ENCODE measurements at regions not wholly inside any gene's neighbourhood (a gene's known extent, or its start where the extent isn't known, plus 50 kb on each side); places are given as distances from the start of the nearest gene placed in this dataset.
"Not testable (repeated sequence)": the region's sequence is repeated elsewhere in the genome, so short reads cannot be mapped to it uniquely, and the experiment has no call there.

DNA sequence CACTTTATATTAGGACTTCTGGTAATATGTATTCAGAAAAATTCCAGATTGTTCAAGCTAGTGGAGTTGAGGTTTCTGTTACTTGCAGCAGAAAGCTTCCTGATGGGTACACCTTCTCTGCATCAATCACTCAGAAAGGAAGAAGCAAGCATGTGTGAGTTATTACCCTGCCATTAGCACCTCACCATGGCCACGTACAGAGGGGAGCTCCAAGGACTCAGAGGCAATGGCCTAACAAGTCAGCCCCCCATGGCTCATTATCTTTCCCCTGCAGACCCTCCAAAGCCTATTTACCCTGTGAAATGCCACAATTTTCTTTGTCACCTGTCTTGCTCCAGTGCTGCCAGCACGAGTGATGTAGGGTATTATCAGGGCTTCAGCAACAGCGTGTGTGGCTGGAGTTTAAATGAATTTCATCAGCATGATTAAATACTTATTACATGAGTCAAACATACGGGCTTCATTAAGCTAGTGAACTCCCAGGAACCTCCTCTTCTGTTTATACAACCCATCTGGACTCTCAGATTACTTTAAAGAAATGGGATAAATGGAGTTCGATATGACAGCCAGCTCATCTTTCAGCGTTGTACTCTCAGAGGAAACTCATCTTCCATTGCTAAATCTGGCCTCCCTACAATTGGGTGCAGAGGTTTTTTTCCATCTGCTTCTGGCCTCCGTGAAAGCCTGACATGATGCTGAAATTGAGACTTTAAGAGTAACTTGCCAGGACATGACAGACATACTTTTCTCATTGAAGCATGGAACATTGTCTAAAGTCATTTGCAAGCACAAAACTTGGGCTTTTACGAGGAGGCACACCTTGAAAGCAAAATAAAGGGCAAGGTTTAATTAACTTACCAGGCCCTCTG is 135.9 kb downstream of the TMEM30B start:
- peak overlapping the region; percentile 85 for H3K27ac ChIP-seq
- no peaks in the 10 kb centered on the region for H3K36me3 ChIP-seq (replicated peaks)
- TF ChIP-seq, protein P1, sequence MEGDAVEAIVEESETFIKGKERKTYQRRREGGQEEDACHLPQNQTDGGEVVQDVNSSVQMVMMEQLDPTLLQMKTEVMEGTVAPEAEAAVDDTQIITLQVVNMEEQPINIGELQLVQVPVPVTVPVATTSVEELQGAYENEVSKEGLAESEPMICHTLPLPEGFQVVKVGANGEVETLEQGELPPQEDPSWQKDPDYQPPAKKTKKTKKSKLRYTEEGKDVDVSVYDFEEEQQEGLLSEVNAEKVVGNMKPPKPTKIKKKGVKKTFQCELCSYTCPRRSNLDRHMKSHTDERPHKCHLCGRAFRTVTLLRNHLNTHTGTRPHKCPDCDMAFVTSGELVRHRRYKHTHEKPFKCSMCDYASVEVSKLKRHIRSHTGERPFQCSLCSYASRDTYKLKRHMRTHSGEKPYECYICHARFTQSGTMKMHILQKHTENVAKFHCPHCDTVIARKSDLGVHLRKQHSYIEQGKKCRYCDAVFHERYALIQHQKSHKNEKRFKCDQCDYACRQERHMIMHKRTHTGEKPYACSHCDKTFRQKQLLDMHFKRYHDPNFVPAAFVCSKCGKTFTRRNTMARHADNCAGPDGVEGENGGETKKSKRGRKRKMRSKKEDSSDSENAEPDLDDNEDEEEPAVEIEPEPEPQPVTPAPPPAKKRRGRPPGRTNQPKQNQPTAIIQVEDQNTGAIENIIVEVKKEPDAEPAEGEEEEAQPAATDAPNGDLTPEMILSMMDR (IDR thresholded peaks at IDR 0.05; ENCODE audit: low read depth, low read length, missing control alignments): no peak
- H3K27me3 ChIP-seq (replicated peaks): no peaks in the 10 kb centered on the region
- in situ Hi-C loops (cut with HindIII; ENCODE audit: low pct_ligation_motif_present, low sequenced_read_pairs): no loop called here
- no peak overlapping the region for H3K4me3 ChIP-seq (ENCODE audit: low read depth, low read length)
- peak; percentile 81 for DNase-seq

DNA sequence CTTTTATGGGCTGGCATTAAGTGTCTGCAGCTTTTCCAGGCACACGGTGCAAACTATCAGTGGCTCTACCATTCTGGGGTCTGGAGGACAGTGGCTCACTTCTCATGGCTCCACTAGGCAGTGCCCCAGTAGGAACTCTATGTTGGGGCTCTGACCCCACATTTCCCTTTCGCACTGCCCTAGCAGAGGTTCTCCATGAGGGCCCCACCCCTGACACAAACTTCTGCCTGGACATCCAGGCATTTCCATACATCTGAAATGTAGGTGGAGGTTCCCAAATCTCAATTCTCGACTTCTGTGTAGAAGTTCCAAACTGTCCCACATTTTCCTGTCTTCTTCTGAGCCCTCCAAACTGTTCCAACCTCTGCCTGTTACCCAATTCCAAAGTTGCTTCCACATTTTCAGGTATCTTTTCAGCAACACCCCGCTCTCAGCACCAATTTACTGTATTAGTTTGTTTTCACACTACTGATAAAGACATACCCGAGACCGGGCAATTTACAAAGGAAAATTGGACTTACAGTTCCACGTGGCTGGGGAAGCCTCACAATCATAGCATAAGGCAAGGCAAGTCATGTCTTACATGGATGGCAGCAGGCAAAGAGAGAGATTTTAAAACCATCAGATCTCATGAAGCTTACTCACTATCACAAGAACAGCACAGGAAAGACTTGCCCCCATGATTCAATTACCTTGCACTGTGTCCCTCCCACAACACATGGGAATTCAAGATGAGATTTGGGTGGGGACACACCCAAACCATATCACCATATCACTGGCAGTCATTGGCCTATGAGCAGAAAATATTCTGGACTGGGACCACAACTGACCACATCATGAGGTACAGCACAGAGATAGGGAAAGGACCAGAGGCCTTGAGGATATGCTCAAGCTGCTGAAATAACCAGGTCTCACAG is 136.8 kb downstream of the TMEM30B start:
- H3K36me3 ChIP-seq (replicated peaks); DNase-seq; H3K4me3 ChIP-seq (ENCODE audit: low read depth, low read length); in situ Hi-C loops (cut with HindIII; ENCODE audit: low pct_ligation_motif_present, low sequenced_read_pairs); H3K27me3 ChIP-seq (replicated peaks): not testable (repeated sequence)
- H3K27ac ChIP-seq: peak overlapping the region; percentile 85

- in situ Hi-C loops (cut with HindIII; ENCODE audit: low pct_ligation_motif_present, low sequenced_read_pairs): no loop called here
- peak; percentile 88 for DNase-seq
- no peaks in the 10 kb centered on the region for H3K27me3 ChIP-seq (replicated peaks)
- H3K36me3 ChIP-seq (replicated peaks): no peaks in the 10 kb centered on the region
- no peak overlapping the region for H3K4me3 ChIP-seq (ENCODE audit: low read depth, low read length)
- TF ChIP-seq, protein P1 (IDR thresholded peaks at IDR 0.05; ENCODE audit: low read depth, low read length, missing control alignments): no peak
- peak overlapping the region; percentile 37 for H3K27ac ChIP-seq
Observed at GRCh38 chr14:61140872-61141271, 140.3 kb downstream of the TMEM30B start.

GRCh38 chr14:61140271-61140670 is 140.9 kb downstream of the TMEM30B start:
- Histone ChIP-seq H3K4me3 (ENCODE audit: low read depth, low read length) (no peak overlapping the region), H3K27me3 (replicated peaks) (no peaks in the 10 kb centered on the region), H3K27ac (peak overlapping the region; percentile 37), H3K36me3 (replicated peaks) (no peaks in the 10 kb centered on the region)
- in situ Hi-C loops (cut with HindIII; ENCODE audit: low pct_ligation_motif_present, low sequenced_read_pairs): no loop called here
- TF ChIP-seq, protein P1 (IDR thresholded peaks at IDR 0.05; ENCODE audit: low read depth, low read length, missing control alignments): no peak
- DNase-seq: no peak

GRCh38 chr14:61139006-61139599 is 142.0 kb downstream of the TMEM30B start:
- no peak for DNase-seq
- TF ChIP-seq, protein P1 (IDR thresholded peaks at IDR 0.05; ENCODE audit: low read depth, low read length, missing control alignments): no peak
- in situ Hi-C loops (cut with HindIII; ENCODE audit: low pct_ligation_motif_present, low sequenced_read_pairs): no loop called here
- Histone ChIP-seq H3K36me3 (replicated peaks) (no peaks in the 10 kb centered on the region), H3K27ac (no peak overlapping the region), H3K4me3 (ENCODE audit: low read depth, low read length) (no peak overlapping the region), H3K27me3 (replicated peaks) (no peaks in the 10 kb centered on the region)

DNA sequence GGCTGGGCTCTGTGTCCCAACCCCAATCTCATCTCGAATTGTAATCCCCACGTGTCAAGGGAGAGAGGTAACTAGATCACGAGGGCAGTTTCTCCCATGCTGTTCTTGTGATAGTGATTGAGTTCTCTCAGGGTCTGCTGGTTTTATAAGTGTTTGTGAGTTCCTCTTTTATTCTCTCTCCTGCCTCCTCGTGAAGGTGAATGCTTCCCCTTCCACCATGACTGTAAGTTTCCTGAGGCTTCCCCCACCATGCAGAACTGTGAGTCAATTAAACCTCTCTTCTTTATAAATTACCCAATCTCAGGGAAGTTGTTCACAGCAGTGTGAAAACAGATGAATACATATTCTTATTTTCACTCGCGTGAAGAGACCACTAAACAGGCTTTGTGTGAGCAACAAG is 148.2 kb downstream of the TMEM30B start:
- no peak for DNase-seq
- Histone ChIP-seq H3K4me3 (ENCODE audit: low read depth, low read length) (no peak overlapping the region), H3K36me3 (replicated peaks) (no peaks in the 10 kb centered on the region), H3K27ac (no peak overlapping the region), H3K27me3 (replicated peaks) (no peaks in the 10 kb centered on the region)
- TF ChIP-seq, protein P1 (IDR thresholded peaks at IDR 0.05; ENCODE audit: low read depth, low read length, missing control alignments): no peak
- in situ Hi-C loops (cut with HindIII; ENCODE audit: low pct_ligation_motif_present, low sequenced_read_pairs): no loop called here
